Stimulated activated naive CD8-positive, alpha-beta T cell treated with anti-CD3 and anti-CD28 coated beads, Interleukin-15, Interleukin-2, amounts not matched to agents 100 U/mL and 50 U/mL, for 24 hours (primary cell): ENCODE measurements at regions not wholly inside any gene's neighbourhood (a gene's known extent, or its start where the extent isn't known, plus 50 kb on each side); places are given as distances from the start of the nearest gene placed in this dataset.
"Not testable (repeated sequence)": the region's sequence is repeated elsewhere in the genome, so short reads cannot be mapped to it uniquely, and the experiment has no call there.

Source experiments
- ATAC-seq: fragments of 150-1000 bp; cut with Tn5 transposase; one replicate; pipeline ENCODE4 v1.10.0; 2021
- DNase-seq: peaks from one replicate; pipeline ENCODE4 v3.0.0; 2021

GRCh38 chr2:31736695-31737454 is 156.1 kb upstream of the SRD5A2 start:
- no peak for ATAC-seq
- no peak for DNase-seq

- no peak for DNase-seq
- no peak for ATAC-seq
Measured at GRCh38 chr2:31735716-31736115, 155.0 kb upstream of the SRD5A2 start.

DNA sequence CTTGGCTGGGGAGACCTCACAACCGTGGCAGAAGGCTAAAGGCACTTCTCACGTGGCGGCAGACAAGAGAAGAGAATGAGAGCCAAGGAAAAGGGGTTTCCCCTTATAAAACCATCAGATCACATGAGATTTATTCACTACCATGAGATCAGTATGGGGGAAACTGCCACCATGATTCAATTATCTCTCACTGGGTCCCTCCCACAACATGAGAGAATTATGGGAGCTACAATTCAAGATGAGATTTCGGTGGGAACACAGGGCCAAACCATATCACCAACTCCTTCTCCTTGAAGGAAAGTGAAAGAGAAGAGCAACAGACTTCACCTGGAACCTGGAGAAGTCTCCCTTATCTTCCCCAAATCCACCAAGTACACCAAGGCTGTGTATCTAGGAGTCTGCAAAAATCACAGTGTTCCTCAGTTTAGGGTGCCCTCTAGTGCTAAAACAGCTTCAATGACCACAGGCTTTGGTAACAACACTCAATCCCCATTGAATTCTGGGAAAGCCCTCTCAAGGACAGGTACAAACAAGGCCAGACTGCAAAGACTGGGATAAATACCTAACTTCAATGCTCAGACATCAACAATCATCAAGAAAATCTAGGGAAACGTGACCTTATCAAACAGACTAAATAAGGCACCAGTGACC is 148.8 kb upstream of the SRD5A2 start:
- ATAC-seq (no peak), DNase-seq (no peak)

GRCh38 chr2:31729065-31729439 is 148.3 kb upstream of the SRD5A2 start:
- no peak for DNase-seq
- ATAC-seq: no peak

DNA sequence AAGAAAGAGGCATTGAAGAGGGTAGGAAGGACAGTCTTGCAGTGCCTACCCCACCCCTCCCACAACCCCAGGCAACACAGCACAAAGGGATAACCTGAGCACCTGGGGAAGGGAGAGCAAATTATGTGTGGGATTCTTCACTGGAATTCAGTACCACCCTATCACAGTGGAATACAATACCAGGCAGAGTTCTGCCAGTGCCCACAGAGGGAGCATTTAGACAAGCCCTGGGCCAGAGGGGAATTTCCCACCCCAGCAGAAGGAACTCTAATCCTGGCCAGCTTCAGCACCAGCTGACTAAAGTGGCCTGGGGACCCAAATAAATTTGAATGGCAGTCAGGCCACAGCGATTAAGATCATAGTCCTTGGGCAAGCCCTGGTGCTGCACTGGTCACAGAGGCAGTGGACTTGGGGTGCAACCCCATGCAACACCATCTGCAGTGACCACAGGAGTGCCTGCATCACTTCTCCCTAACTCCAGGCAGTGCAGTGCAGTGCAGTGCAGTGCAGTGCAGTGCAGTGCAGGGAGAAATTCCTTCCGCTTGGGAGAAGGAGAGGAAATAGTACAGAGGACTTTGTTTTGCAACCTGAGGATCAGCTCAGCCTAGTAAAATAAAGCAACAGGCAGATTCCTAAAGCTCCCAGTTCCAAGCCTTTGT is 147.8 kb upstream of the SRD5A2 start:
- no peak for DNase-seq
- ATAC-seq: no peak

GRCh38 chr2:31726457-31726856 is 145.7 kb upstream of the SRD5A2 start:
- DNase-seq (no peak), ATAC-seq (no peak)

DNA sequence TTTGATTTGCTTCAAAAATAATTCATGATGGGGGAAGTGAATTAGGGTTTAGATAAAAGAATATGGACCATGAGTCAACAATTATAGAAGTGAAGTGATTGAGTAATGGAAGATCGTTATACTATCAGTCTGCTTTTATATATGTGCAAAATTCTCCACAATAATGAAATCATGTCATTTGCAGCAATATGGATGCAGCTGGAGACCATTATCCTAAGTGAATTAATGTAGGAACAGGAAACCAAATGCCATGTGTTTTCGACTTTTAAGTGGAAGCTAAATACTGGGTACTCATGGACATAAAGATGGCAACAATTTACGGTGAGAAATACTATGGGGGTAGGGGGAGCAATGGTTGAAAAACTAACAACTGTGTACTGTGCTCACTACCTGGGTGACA is 144.7 kb upstream of the SRD5A2 start:
- ATAC-seq (no peak), DNase-seq (no peak)

GRCh38 chr2:31711737-31712136 is 131.0 kb upstream of the SRD5A2 start:
- ATAC-seq: no peak

DNA sequence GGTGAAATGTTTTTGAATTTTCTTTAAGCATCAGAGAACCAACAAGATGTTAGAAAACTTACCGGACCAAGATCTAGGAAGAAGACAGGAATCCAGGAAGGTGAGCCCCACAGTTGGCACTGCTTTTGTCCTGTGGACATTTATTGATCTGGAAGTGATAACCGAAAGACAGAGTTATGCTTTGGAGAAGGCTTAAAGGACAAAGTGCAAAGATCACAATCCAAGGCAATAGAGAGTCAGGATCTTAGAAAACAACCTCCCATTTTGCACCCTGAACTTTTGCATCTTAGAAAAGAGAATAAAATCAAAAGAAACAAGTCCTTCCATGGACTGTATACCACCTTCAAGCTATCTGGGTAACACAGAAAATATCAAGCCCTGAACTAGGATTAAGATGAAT is 129.4 kb upstream of the SRD5A2 start:
- ATAC-seq (no peak), DNase-seq (no peak)

More at GRCh38 chr2:31711737-31712136, 131.0 kb upstream of the SRD5A2 start:
- DNase-seq: no peak

GRCh38 chr2:31707992-31708391 is 127.3 kb upstream of the SRD5A2 start:
- ATAC-seq: no peak

DNA sequence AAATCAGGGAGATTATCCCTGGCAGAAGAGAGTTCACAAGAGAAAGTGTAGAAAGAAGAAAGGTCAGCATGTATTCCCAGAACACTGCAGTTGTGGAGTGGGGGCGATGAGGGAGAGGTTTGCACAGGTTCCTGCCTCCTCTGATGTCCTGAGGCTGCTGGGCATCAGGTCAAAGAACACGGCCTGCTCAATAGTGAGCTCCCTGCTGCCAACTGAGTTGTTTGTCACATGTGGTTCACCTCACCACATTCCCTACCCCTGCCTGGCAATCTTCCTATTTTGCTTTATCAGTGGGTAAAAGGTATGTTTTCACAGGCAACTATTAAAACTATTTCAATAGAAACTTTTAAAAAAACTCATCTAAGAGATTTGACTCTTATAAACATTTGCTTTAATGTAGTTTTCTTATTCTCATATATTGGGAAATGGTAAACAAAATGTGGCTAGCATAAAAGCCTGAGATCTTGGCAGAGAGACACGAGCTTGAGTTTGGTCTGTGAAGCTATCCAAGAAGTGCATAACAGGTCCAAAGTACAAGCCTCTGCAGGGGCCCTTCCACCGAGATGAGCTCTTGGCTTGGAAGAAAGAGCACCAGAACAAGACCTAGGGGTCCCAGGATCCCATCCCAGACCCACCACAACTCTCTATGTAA is 123.9 kb upstream of the SRD5A2 start:
- DNase-seq (no peak), ATAC-seq (no peak)

More at GRCh38 chr2:31707992-31708391, 127.3 kb upstream of the SRD5A2 start:
- no peak for DNase-seq

DNA sequence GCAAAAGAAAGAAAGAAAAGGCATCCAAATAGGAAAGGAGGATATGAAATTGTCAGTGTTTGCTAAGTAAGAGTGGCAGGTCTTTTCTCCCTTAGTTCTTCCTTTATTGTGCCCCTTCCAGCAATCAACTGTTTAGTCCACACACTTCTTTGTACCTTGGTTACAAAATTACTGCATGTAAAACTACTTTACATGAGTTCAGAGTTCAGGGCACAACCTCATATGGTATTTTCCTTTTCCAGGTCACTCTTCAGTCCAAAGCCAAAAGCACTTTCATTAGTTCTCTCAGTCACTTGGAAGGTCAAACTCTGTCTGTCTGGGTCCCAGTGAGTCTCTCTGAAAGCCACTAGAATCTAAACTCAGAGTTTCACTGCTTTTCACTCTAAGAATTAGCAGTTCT is 122.5 kb upstream of the SRD5A2 start:
- no peak for ATAC-seq
- DNase-seq: no peak

GRCh38 chr2:31698722-31699121 is 118.0 kb upstream of the SRD5A2 start:
- DNase-seq: no peak
- no peak for ATAC-seq

DNA sequence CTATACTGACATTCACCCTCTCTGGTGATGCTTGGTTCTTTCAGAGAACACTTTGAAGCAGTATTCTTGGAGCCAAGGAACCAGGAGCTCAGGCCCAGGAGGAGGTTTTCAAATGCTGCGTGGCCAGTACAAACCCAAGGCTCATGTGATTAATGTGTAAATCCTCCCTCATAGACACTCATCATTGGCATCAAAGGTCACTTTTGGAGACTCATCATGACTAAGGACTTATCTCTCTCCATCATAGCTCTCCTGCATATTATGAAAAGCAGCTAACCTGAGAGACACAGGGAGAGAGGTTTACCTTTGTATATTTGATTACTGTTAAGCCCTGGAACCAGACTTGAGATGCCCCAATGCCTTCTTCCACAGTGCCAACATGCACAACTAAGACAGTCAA is 115.3 kb upstream of the SRD5A2 start:
- ATAC-seq (no peak), DNase-seq (no peak)

GRCh38 chr2:31694444-31694843 is 113.7 kb upstream of the SRD5A2 start:
- ATAC-seq (no peak), DNase-seq (no peak)

DNA sequence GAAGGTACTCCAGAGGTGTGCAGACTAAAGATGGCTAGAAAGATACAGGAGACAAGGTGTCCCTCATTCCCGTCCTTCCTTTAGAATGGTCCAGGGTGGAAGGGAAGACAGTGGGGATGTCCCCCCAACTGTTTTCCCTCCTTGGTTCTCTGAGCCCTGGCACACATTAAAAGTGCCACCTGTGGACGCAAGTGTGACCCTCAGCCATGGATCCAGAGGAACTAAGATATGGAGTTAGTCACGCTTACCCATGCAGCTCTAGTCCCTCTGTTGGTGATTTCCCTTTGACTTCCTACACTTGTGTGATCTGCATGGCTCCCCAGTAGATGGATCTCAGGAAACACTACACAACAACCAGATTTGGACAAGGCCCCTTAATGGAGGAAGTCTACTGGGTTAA is 113.1 kb upstream of the SRD5A2 start:
- ATAC-seq (no peak), DNase-seq (peak; percentile 5)

DNA sequence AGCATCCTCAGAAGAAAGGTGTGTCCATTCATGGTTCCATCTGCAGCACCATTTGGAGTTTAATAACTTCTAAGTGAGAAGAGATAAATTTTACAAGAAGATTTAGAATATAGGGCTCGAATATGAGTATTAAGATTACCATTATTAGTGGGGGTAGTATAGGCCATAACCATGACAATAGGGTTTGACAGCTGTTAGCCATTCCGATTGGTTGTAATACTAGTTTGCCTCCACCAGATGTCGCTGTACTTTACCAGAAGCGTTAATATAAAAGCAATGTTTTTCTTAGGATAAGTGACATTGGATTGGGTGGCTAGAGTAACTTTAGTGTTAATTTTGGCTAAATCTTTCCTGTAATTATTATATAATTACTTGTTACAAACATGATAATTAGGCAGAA is 107.5 kb upstream of the SRD5A2 start:
- ATAC-seq (no peak), DNase-seq (peak; percentile 3)

- ATAC-seq: not testable (repeated sequence)
Measured at GRCh38 chr2:31683506-31683905, 102.8 kb upstream of the SRD5A2 start.

DNA sequence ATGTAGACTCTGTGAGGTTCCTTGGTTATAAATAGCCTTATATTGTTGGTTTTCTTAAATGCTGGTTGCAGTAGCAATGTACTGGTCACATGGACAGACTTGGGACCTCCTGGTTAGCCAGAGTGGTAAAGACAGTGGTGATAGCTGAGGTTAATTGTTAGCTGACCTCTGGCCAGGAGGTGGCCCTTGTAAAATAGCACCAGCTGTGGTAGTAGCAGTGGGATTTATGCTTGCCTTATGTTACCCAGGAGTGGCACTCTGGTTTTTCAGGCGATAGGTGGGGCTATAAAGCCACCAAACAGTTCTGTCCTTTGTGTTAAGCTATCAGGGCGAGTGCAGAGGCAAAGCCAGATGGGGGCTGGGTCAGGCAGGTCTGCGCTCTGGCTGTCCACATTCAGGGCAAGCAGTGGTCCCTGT is 94.8 kb upstream of the SRD5A2 start:
- ATAC-seq (no peak), DNase-seq (no peak)

More at GRCh38 chr2:31683506-31683905, 102.8 kb upstream of the SRD5A2 start:
- not testable (repeated sequence) for DNase-seq

DNA sequence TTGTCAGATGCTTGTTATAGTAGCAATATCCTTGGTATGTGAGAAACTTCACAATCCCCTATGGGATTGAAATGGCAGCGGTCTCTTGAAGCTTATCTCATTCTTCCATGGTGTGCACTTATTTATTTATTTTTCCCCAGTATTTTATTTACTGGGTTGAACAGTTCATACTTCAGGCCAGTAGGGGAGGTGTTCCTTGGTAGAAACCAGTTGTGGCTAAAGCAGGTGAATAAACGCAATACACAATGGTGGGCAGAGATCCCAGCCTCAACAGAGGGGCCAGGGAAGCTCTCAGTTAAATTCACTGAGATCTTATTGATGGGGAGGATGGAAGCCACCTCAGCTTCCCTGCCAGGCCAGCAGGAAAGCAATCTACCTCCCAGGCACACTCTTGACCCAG is 93.7 kb upstream of the SRD5A2 start:
- no peak for ATAC-seq
- no peak for DNase-seq

DNA sequence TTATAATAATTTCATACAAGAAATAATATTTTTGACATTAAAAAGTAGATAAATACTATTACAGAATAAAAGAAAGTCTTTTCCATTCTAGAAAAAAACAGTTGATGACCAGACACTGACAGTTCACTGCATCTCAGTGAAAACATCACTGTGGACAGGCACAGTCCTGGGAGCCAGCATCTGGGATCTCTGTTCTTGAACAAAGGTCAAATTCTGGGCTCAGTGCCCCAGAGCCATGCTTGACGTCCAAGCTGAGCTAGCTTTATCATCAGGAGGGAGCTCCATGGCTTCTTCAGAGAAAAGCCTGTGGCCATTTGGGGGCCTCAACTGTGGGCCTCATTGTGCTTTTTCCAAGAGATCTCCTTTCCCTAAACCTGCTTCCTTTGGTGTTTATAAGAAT is 86.1 kb upstream of the SRD5A2 start:
- DNase-seq: no peak
- no peak for ATAC-seq

- no peak for DNase-seq
- no peak for ATAC-seq
Measured at GRCh38 chr2:31664949-31665724, 84.4 kb upstream of the SRD5A2 start.
